Activated T-cell treated with anti-CD3 and anti-CD28 coated beads, Interleukin-2, amount 50 U/mL, for 72 hours (primary cell): ENCODE measurements at regions not wholly inside any gene's neighbourhood (a gene's known extent, or its start where the extent isn't known, plus 50 kb on each side); places are given as distances from the start of the nearest gene placed in this dataset.
"Not testable (repeated sequence)": the region's sequence is repeated elsewhere in the genome, so short reads cannot be mapped to it uniquely, and the experiment has no call there.

Source experiments
- ATAC-seq, 2 donors: fragments of 150-1000 bp; cut with Tn5 transposase; replicated peaks in 1 of 2; 2 replicates each; pipeline ENCODE4 v1.10.0; 2021; ENCODE audit warnings: moderate library complexity in 2 of 2, mild to moderate bottlenecking in 1 of 2
- DNase-seq, 2 donors: peaks; one replicate each; pipeline ENCODE4 v3.0.0; 2021 to 2022; ENCODE audit warnings: mixed read lengths in 1 of 2
- H3K27ac Mint-ChIP-seq: one replicate; pipeline ENCODE4 v1.8.0; 2022; ENCODE audit warnings: mild to moderate bottlenecking, moderate library complexity, mixed read lengths
- H3K27me3 Mint-ChIP-seq: one replicate; pipeline ENCODE4 v1.8.0; 2022; ENCODE audit warnings: low read depth, mixed read lengths
- H3K36me3 Mint-ChIP-seq, 2 donors: one replicate each; pipeline ENCODE4 v1.8.0; 2022; ENCODE audit warnings: mixed read lengths in 2 of 2, mild to moderate bottlenecking in 1 of 2; ENCODE audit not compliant: insufficient read depth in 2 of 2
- H3K4me1 Mint-ChIP-seq: one replicate; pipeline ENCODE4 v1.8.0; 2022; ENCODE audit warnings: low read depth, mixed read lengths
- H3K4me3 Mint-ChIP-seq, 2 donors: one replicate each; pipeline ENCODE4 v1.8.0; 2022; ENCODE audit warnings: mild to moderate bottlenecking in 2 of 2, mixed read lengths in 2 of 2, moderate library complexity in 2 of 2
- H3K9me3 Mint-ChIP-seq, 2 donors: one replicate each; pipeline ENCODE4 v1.8.0; 2022; ENCODE audit warnings: mixed read lengths in 2 of 2

- no peaks in the 10 kb centered on the region for H3K36me3 Mint-ChIP-seq
- H3K4me1 Mint-ChIP-seq: no peaks in the 10 kb centered on the region
- H3K9me3 Mint-ChIP-seq: no peaks in the 10 kb centered on the region
- DNase-seq: no peak
- peaks cover 8% of the 10 kb centered on the region for H3K27me3 Mint-ChIP-seq
- no peak overlapping the region for H3K4me3 Mint-ChIP-seq
- no peak overlapping the region for H3K27ac Mint-ChIP-seq
- no peak for ATAC-seq
Observed at GRCh38 chr18:56453631-56454030, 184.8 kb downstream of the TXNL1 start.

GRCh38 chr18:56451188-56451587 lies 187.2 kb downstream of the TXNL1 start:
- H3K4me3 Mint-ChIP-seq: no peak overlapping the region
- no peaks in the 10 kb centered on the region for H3K4me1 Mint-ChIP-seq
- H3K36me3 Mint-ChIP-seq: no peaks in the 10 kb centered on the region
- H3K27ac Mint-ChIP-seq: no peak overlapping the region
- H3K9me3 Mint-ChIP-seq: no peaks in the 10 kb centered on the region
- no peak for DNase-seq
- ATAC-seq: no peak
- H3K27me3 Mint-ChIP-seq: peaks cover 16% of the 10 kb centered on the region

DNA sequence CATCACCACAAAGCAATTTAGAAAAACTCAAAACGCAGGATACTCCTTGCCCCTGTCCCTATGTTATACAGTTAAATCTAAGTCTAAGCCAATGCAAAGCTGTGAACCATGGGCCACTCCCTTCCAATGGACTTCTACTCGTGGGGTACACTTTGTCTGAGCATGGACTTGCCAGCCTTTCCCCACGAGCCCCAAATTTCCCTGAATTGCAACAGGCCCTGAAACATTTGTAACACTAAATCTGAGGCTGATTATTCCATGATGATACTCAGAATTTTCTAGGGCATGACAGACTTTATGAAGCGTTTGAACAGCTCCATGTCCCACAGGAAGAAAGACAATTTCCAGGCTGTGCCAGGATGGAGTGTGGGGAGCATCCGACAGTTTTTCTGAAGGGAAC lies 189.6 kb downstream of the TXNL1 start:
- ATAC-seq (no peak), DNase-seq (no peak)
- H3K36me3 Mint-ChIP-seq: no peaks in the 10 kb centered on the region
- H3K4me1 Mint-ChIP-seq: no peaks in the 10 kb centered on the region
- no peaks in the 10 kb centered on the region for H3K9me3 Mint-ChIP-seq
- no peak overlapping the region for H3K27ac Mint-ChIP-seq
- peaks cover 9% of the 10 kb centered on the region for H3K27me3 Mint-ChIP-seq
- H3K4me3 Mint-ChIP-seq: no peak overlapping the region

- Mint-ChIP-seq H3K27ac (no peak overlapping the region), H3K27me3 (peaks cover 8% of the 10 kb centered on the region), H3K9me3 (peaks cover 1% of the 10 kb centered on the region in 2 donors), H3K36me3 (no peaks in the 10 kb centered on the region), H3K4me3 (no peak overlapping the region), H3K4me1 (no peaks in the 10 kb centered on the region)
- DNase-seq: no peak
- no peak for ATAC-seq
Observed at GRCh38 chr18:56445422-56445821, 193.0 kb downstream of the TXNL1 start.

DNA sequence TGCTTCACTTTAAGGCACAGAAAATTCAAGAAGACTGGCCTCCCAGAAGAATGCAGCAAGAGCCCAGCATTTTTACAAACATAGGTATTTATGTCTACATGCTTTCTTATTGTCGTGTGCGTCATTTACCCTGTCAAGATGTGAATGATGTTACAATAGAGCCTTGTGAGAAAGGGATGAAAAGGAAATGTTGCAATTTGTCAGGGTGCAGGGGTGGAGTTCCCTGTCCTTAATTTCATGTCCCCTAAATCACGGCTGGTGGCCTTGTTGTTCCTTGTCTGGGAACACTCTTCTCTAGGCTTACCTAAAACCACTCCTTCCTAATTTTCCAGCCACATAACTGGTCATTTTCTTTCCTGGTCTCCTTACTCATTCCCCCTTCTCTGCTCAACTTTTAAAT lies 194.2 kb downstream of the TXNL1 start:
- no peaks in the 10 kb centered on the region for H3K4me1 Mint-ChIP-seq
- no peak for ATAC-seq

GRCh38 chr18:56443166-56443907 lies 195.1 kb downstream of the TXNL1 start:
- no peak overlapping the region for H3K4me3 Mint-ChIP-seq
- H3K9me3 Mint-ChIP-seq: peaks cover 1 to 4% of the 10 kb centered on the region in 2 donors
- no peak for ATAC-seq
- no peak for DNase-seq
- H3K36me3 Mint-ChIP-seq: no peaks in the 10 kb centered on the region
- peaks cover 8% of the 10 kb centered on the region for H3K27me3 Mint-ChIP-seq
- H3K27ac Mint-ChIP-seq: no peak overlapping the region
- no peaks in the 10 kb centered on the region for H3K4me1 Mint-ChIP-seq

More for the DNA sequence above, 194.2 kb downstream of the TXNL1 start:
- Mint-ChIP-seq H3K27me3 (peaks cover 8% of the 10 kb centered on the region), H3K9me3 (peaks cover 1 to 4% of the 10 kb centered on the region in 2 donors), H3K36me3 (no peaks in the 10 kb centered on the region), H3K4me3 (no peak overlapping the region), H3K27ac (no peak overlapping the region)
- DNase-seq: no peak

DNA sequence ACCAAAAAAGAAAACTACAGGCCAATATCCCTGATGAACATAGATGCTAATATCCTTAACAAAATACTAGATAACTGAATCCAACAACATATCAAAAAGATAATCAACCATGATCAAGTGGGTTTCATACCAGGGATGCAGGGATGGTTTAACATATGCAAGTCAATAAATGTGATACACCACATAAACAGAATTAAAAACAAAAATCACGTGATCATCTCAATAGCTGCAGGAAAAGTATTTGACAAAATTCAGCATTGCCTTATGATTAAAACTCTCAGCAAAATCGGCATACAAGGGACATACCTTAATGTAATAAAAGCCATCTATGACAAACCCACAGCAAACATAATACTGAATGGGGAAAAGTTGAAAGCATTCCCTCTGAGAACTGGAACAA lies 199.9 kb downstream of the TXNL1 start:
- H3K36me3 Mint-ChIP-seq: not testable (repeated sequence)

GRCh38 chr18:56436651-56437050 lies 201.7 kb downstream of the TXNL1 start:
- H3K36me3 Mint-ChIP-seq: no peaks in the 10 kb centered on the region
- H3K9me3 Mint-ChIP-seq: peaks cover 3 to 4% of the 10 kb centered on the region in 2 donors
- H3K27me3 Mint-ChIP-seq: peaks cover 5% of the 10 kb centered on the region
- no peak overlapping the region for H3K27ac Mint-ChIP-seq
- H3K4me3 Mint-ChIP-seq: no peak overlapping the region
- ATAC-seq: no peak
- DNase-seq: no peak
- H3K4me1 Mint-ChIP-seq: no peaks in the 10 kb centered on the region

More for the DNA sequence above, 199.9 kb downstream of the TXNL1 start:
- ATAC-seq, H3K4me3 Mint-ChIP-seq, H3K9me3 Mint-ChIP-seq, DNase-seq, H3K27ac Mint-ChIP-seq, H3K4me1 Mint-ChIP-seq, H3K27me3 Mint-ChIP-seq: not testable (repeated sequence)

GRCh38 chr18:56433919-56434318 lies 204.5 kb downstream of the TXNL1 start:
- no peak overlapping the region for H3K4me3 Mint-ChIP-seq
- H3K27ac Mint-ChIP-seq: no peak overlapping the region
- DNase-seq: no peak
- no peak for ATAC-seq
- H3K27me3 Mint-ChIP-seq: peaks cover 5% of the 10 kb centered on the region
- peaks cover 2% of the 10 kb centered on the region in 2 donors for H3K9me3 Mint-ChIP-seq
- no peaks in the 10 kb centered on the region for H3K4me1 Mint-ChIP-seq
- no peaks in the 10 kb centered on the region for H3K36me3 Mint-ChIP-seq

- ATAC-seq (no peak), DNase-seq (no peak)
- Mint-ChIP-seq H3K4me1 (no peaks in the 10 kb centered on the region), H3K9me3 (peaks cover 4 to 11% of the 10 kb centered on the region in 2 donors), H3K27me3 (peaks cover 5% of the 10 kb centered on the region), H3K36me3 (no peaks in the 10 kb centered on the region), H3K27ac (no peak overlapping the region), H3K4me3 (no peak overlapping the region)
Observed at GRCh38 chr18:56431551-56431950, 206.8 kb downstream of the TXNL1 start.

GRCh38 chr18:56423626-56424025 lies 214.8 kb downstream of the TXNL1 start:
- Mint-ChIP-seq H3K4me3 (no peak overlapping the region), H3K36me3 (no peaks in the 10 kb centered on the region), H3K4me1 (no peaks in the 10 kb centered on the region), H3K27ac (no peak overlapping the region), H3K9me3 (peaks cover 1 to 7% of the 10 kb centered on the region in 2 donors), H3K27me3 (no peaks in the 10 kb centered on the region)
- DNase-seq (no peak), ATAC-seq (no peak)

DNA sequence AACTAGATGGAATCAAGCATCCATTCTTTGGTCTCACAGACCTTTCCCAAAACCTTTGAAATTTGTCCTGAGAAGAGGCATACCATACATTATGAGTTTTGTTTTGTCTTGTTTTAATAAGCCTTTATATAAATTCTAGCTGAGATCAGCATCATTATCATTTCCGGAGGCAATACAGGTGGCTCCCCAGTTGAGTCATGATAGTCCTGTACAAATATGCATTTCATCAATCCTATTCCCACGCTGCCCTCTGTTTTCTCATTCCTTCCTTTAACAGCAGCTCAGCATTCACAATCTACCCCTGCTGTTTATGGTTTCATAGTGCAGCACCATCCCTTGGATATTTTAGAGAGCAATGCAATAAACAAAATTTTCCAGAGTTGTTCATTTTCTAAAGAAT lies 216.7 kb downstream of the TXNL1 start:
- peaks cover 0 to 2% of the 10 kb centered on the region in 2 donors for H3K36me3 Mint-ChIP-seq
- DNase-seq (no peak), ATAC-seq (no peak)
- no peak overlapping the region for H3K27ac Mint-ChIP-seq
- H3K9me3 Mint-ChIP-seq: peaks cover 2 to 3% of the 10 kb centered on the region in 2 donors
- H3K27me3 Mint-ChIP-seq: no peaks in the 10 kb centered on the region
- H3K4me1 Mint-ChIP-seq: no peaks in the 10 kb centered on the region
- H3K4me3 Mint-ChIP-seq: no peak overlapping the region

DNA sequence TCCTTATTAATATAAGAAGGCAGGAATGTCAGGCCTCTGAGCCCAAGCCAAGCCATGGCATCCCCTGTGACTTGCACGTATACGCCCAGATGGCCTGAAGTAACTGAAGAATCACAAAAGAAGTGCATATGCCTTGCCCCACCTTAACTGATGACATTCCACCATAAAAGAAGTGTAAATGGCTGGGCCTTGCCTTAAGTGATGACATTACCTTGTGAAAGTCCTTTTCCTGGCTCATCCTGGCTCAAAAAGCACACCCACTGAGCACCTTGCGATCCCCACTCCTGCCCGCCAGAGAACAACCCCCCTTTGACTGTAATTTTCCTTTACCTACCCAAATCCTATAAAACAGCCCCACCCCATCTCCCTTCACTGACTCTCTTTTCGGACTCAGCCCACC lies 217.5 kb downstream of the TXNL1 start:
- H3K4me1 Mint-ChIP-seq, H3K27ac Mint-ChIP-seq, H3K36me3 Mint-ChIP-seq, ATAC-seq, DNase-seq, H3K27me3 Mint-ChIP-seq, H3K9me3 Mint-ChIP-seq, H3K4me3 Mint-ChIP-seq: not testable (repeated sequence)

GRCh38 chr18:56414357-56414756 lies 224.0 kb downstream of the TXNL1 start:
- ATAC-seq: no peak
- Mint-ChIP-seq H3K4me1 (no peaks in the 10 kb centered on the region), H3K36me3 (peaks cover 2 to 9% of the 10 kb centered on the region in 2 donors), H3K27me3 (no peaks in the 10 kb centered on the region), H3K27ac (no peak overlapping the region), H3K9me3 (peaks cover 6 to 17% of the 10 kb centered on the region in 2 donors), H3K4me3 (no peak overlapping the region)
- no peak for DNase-seq
